ENCODE measurements at regions not wholly inside any gene's neighbourhood (a gene's known extent, or its start where the extent isn't known, plus 50 kb on each side); places are given as distances from the start of the nearest gene placed in this dataset.
"Not testable (repeated sequence)": the region's sequence is repeated elsewhere in the genome, so short reads cannot be mapped to it uniquely, and the experiment has no call there.

- CTCF ChIA-PET (ENCODE audit: unreplicated experiment) = interaction anchor here (2.9 kb wide), 1 partner anchor 10 kb away, joined by 16 read pairs; no protein-coding TSS in a partner anchor
- no peaks in the 10 kb centered on the region for H3K9me2 ChIP-seq (ENCODE audit: insufficient read depth, low read length)
- H3K79me2 ChIP-seq (ENCODE audit: insufficient read depth, low read depth, low read length) = no peaks in the 10 kb centered on the region
- H4K20me1 ChIP-seq (ENCODE audit: insufficient read depth, low read length) = no peaks in the 10 kb centered on the region
- H3K4me2 ChIP-seq (ENCODE audit: low read length) = no peak overlapping the region
- H3K4me3 ChIP-seq (ENCODE audit: low read depth, low read length, poor library complexity, severe bottlenecking) = no peak overlapping the region
- H3K36me3 ChIP-seq (ENCODE audit: insufficient read depth, low read length) = peaks cover 11% of the 10 kb centered on the region
- POLR2A ChIA-PET = interaction anchor here (0.7 to 7.5 kb wide), 11 partner anchors 8 to 744 kb away, joined by 3 to 283 read pairs (median 4); no protein-coding TSS in a partner anchor
- peaks cover 53% of the 10 kb centered on the region for H3K4me1 ChIP-seq (ENCODE audit: insufficient read depth, low read length, poor library complexity, severe bottlenecking)
- intact Hi-C loops (cut with micrococcal nuclease; ENCODE audit: unreplicated experiment) = loop anchor here (5.0 to 10.0 kb wide), 2 partner anchors 538 to 925 kb away; partner anchors contain the start of genes CFAP97 and SNX25
- no TSS peak for BruUV-seq (replicated peaks)
- H3K9me3 ChIP-seq (ENCODE audit: low read length) = peaks cover 18% of the 10 kb centered on the region
- no peak for DNase-seq (ENCODE audit: low spot score)
- no peak overlapping the region for H2AFZ ChIP-seq (ENCODE audit: low read length)
- peak overlapping the region; percentile 96 for H3K27ac ChIP-seq (ENCODE audit: low read depth, low read length, poor library complexity, severe bottlenecking)
- TF ChIP-seq CTCF (conservative IDR thresholded peaks at IDR 0.05; ENCODE audit: low read length) = no peak
- TF ChIP-seq EZH2phosphoT487 (IDR thresholded peaks at IDR 0.05; ENCODE audit: borderline replicate concordance, low read depth, low read length) = no peak
These were observed 61.9 kb upstream of the ENPP6 start for GRCh38 chr4:184279496-184280061.

- H4K20me1 ChIP-seq (ENCODE audit: insufficient read depth, low read length); CTCF ChIA-PET (ENCODE audit: unreplicated experiment); H2AFZ ChIP-seq (ENCODE audit: low read length); H3K79me2 ChIP-seq (ENCODE audit: insufficient read depth, low read depth, low read length); H3K27ac ChIP-seq (ENCODE audit: low read depth, low read length, poor library complexity, severe bottlenecking); intact Hi-C loops (cut with micrococcal nuclease; ENCODE audit: unreplicated experiment); BruUV-seq (replicated peaks); H3K4me2 ChIP-seq (ENCODE audit: low read length); H3K4me3 ChIP-seq (ENCODE audit: low read depth, low read length, poor library complexity, severe bottlenecking); DNase-seq (ENCODE audit: low spot score); H3K9me2 ChIP-seq (ENCODE audit: insufficient read depth, low read length): not testable (repeated sequence)
- H3K36me3 ChIP-seq (ENCODE audit: insufficient read depth, low read length) = peaks cover 11% of the 10 kb centered on the region
- POLR2A ChIA-PET = interaction anchor here (1.2 kb wide), 1 partner anchor 456 kb away, joined by 3 read pairs; the partner anchor contains the start of gene CENPU
- peaks cover 18% of the 10 kb centered on the region for H3K9me3 ChIP-seq (ENCODE audit: low read length)
- peaks cover 46% of the 10 kb centered on the region for H3K4me1 ChIP-seq (ENCODE audit: insufficient read depth, low read length, poor library complexity, severe bottlenecking)
These were observed 60.1 kb upstream of the ENPP6 start for GRCh38 chr4:184277769-184278168.

- Histone ChIP-seq H3K4me1 (ENCODE audit: insufficient read depth, low read length, poor library complexity, severe bottlenecking) (peaks cover 38% of the 10 kb centered on the region), H3K36me3 (ENCODE audit: insufficient read depth, low read length) (peaks cover 11% of the 10 kb centered on the region), H3K9me3 (ENCODE audit: low read length) (peaks cover 18% of the 10 kb centered on the region)
- H3K4me2 ChIP-seq (ENCODE audit: low read length); H4K20me1 ChIP-seq (ENCODE audit: insufficient read depth, low read length); intact Hi-C loops (cut with micrococcal nuclease; ENCODE audit: unreplicated experiment); H3K4me3 ChIP-seq (ENCODE audit: low read depth, low read length, poor library complexity, severe bottlenecking); CTCF ChIA-PET (ENCODE audit: unreplicated experiment); H3K9me2 ChIP-seq (ENCODE audit: insufficient read depth, low read length); H2AFZ ChIP-seq (ENCODE audit: low read length); BruUV-seq (replicated peaks); DNase-seq (ENCODE audit: low spot score); H3K27ac ChIP-seq (ENCODE audit: low read depth, low read length, poor library complexity, severe bottlenecking); H3K79me2 ChIP-seq (ENCODE audit: insufficient read depth, low read depth, low read length): not testable (repeated sequence)
- POLR2A ChIA-PET = interaction anchor here (1.0 to 1.5 kb wide), 3 partner anchors 11 to 457 kb away, joined by 3 to 5 read pairs (median 3); partner anchors contain the start of gene CENPU
These were observed 59.3 kb upstream of the ENPP6 start for GRCh38 chr4:184277010-184277409.

- intact Hi-C loops (cut with micrococcal nuclease; ENCODE audit: unreplicated experiment); H3K27ac ChIP-seq (ENCODE audit: low read depth, low read length, poor library complexity, severe bottlenecking); H3K9me2 ChIP-seq (ENCODE audit: insufficient read depth, low read length); BruUV-seq (replicated peaks); H3K79me2 ChIP-seq (ENCODE audit: insufficient read depth, low read depth, low read length); H2AFZ ChIP-seq (ENCODE audit: low read length); H4K20me1 ChIP-seq (ENCODE audit: insufficient read depth, low read length); H3K4me3 ChIP-seq (ENCODE audit: low read depth, low read length, poor library complexity, severe bottlenecking); CTCF ChIA-PET (ENCODE audit: unreplicated experiment); H3K4me2 ChIP-seq (ENCODE audit: low read length); DNase-seq (ENCODE audit: low spot score): not testable (repeated sequence)
- peaks cover 11% of the 10 kb centered on the region for H3K36me3 ChIP-seq (ENCODE audit: insufficient read depth, low read length)
- peaks cover 32% of the 10 kb centered on the region for H3K4me1 ChIP-seq (ENCODE audit: insufficient read depth, low read length, poor library complexity, severe bottlenecking)
- H3K9me3 ChIP-seq (ENCODE audit: low read length) = peaks cover 18% of the 10 kb centered on the region
- POLR2A ChIA-PET = interaction anchor here (1.0 to 1.5 kb wide), 2 partner anchors 11 to 260 kb away, joined by 3 to 5 read pairs; no protein-coding TSS in a partner anchor
These were observed 58.7 kb upstream of the ENPP6 start for GRCh38 chr4:184276346-184276745.
